Panc1 (cell line): ENCODE measurements at regions not wholly inside any gene's neighbourhood (a gene's known extent, or its start where the extent isn't known, plus 50 kb on each side); places are given as distances from the start of the nearest gene placed in this dataset.

ENCODE experiments used
- ATAC-seq: fragments of 200-7000 bp; cut with Tn5 transposase; 2 replicates; pipeline ENCODE4 v1.9.1; 2020; ENCODE audit warnings: mild to moderate bottlenecking, moderate library complexity
- BruUV-seq: library from RNA; stranded (reverse); fragments of 400-500 nt; replicated peaks from 2 replicates; lab custom pipeline; 2021; lab: Mats Ljungman, UMichigan
- CTCF ChIA-PET: fragments of 300-600 bp; sonication (Branson Sonifier 250); formaldehyde crosslinking; loops from one replicate; lab custom pipeline; 2022; ENCODE audit warnings: antibody characterized with exemption; lab: Charles Lee
- POLR2A ChIA-PET: fragments of 300-600 bp; sonication (Branson Sonifier 250); formaldehyde crosslinking; loops from one replicate; lab custom pipeline; 2022; ENCODE audit warnings: antibody characterized with exemption; lab: Charles Lee
- DNase-seq: peaks from one replicate; pipeline ENCODE4 v3.0.0-alpha.2; 2010; ENCODE audit warnings: low read depth, low spot score
- H3K27ac ChIP-seq: 2 replicates; pipeline ENCODE4 v1.5.1; 2011; ENCODE audit warnings: mild to moderate bottlenecking, low read length, inconsistent platforms
- H3K27me3 ChIP-seq: fragments of 200-500 bp; sonication (Bioruptor generic); 2 replicates; pipeline ENCODE4 v1.6.0; 2014; ENCODE audit warnings: low read length, inconsistent platforms; ENCODE audit not compliant: control insufficient read depth, insufficient read depth
- H3K36me3 ChIP-seq: fragments of 200-500 bp; sonication (Bioruptor generic); 2 replicates; pipeline ENCODE4 v1.5.1; 2014; ENCODE audit warnings: inconsistent platforms, mild to moderate bottlenecking, low read length, moderate library complexity; ENCODE audit not compliant: control insufficient read depth, insufficient read depth
- H3K4me1 ChIP-seq: 2 replicates; pipeline ENCODE4 v1.5.1; 2011; ENCODE audit warnings: inconsistent platforms, mild to moderate bottlenecking, low read length, moderate library complexity; ENCODE audit not compliant: control insufficient read depth, insufficient read depth
- H3K4me3 ChIP-seq, 2 experiments: 2 replicates each; pipeline ENCODE4 v1.5.1; 2011 to 2012; ENCODE audit warnings: low read depth in 2 of 2, low read length in 2 of 2, mild to moderate bottlenecking in 2 of 2, inconsistent platforms in 1 of 2, moderate library complexity in 1 of 2
- H3K9me3 ChIP-seq: fragments of 200-500 bp; sonication (Bioruptor generic); 2 replicates; pipeline ENCODE4 v1.5.1; 2014; ENCODE audit warnings: low read depth, mild to moderate bottlenecking, inconsistent platforms, low read length, moderate library complexity; ENCODE audit not compliant: control insufficient read depth, insufficient read depth
- CTCF ChIP-seq: fragments of 450-650 bp; IDR thresholded peaks from 2 replicates; pipeline ENCODE4 v1.5.1; 2017; ENCODE audit warnings: mild to moderate bottlenecking
- POLR2AphosphoS5 ChIP-seq: IDR thresholded peaks from 2 replicates; pipeline ENCODE4 v1.6.1; 2012; ENCODE audit warnings: mild to moderate bottlenecking, low read depth, low read length, moderate library complexity
- REST ChIP-seq, 2 experiments: IDR thresholded peaks; 2 replicates each; pipeline ENCODE4 v1.6.1; 2011 to 2012; ENCODE audit warnings: low read depth in 2 of 2, control low read depth in 1 of 2, low read length in 1 of 2, mild to moderate bottlenecking in 1 of 2, moderate library complexity in 1 of 2; ENCODE audit not compliant: insufficient read depth in 1 of 2
- SIN3A ChIP-seq: IDR thresholded peaks from 2 replicates; pipeline ENCODE4 v1.6.1; 2012; ENCODE audit warnings: low read depth, mild to moderate bottlenecking, low read length, moderate library complexity, borderline replicate concordance; ENCODE audit not compliant: insufficient read depth
- TCF7L2 ChIP-seq: IDR thresholded peaks from 2 replicates; pipeline ENCODE4 v1.6.1; 2011; ENCODE audit warnings: mild to moderate bottlenecking, low read depth, low read length, inconsistent platforms
- in situ Hi-C: cut with HindIII; loops from 2 replicates; pipeline ENCODE4 v1.10.0; 2016; ENCODE audit warnings: low sequenced_read_pairs, low pct_unique_long_range_greater_than_20kb
- intact Hi-C: fragments of 100-400 bp; cut with micrococcal nuclease; formaldehyde crosslinking; loops from one replicate; pipeline ENCODE4 v1.10.0; 2022; ENCODE audit not compliant: unreplicated experiment

GRCh38 chr5:166200532-166200931 is 2090.9 kb upstream of the WWC1 start:
- CTCF ChIA-PET: no interaction called here
- in situ Hi-C loops: no loop called here

GRCh38 chr5:166211640-166212039 is 2079.8 kb upstream of the WWC1 start:
- H3K36me3 ChIP-seq: no peaks in the 10 kb centered on the region
- ChIA-PET CTCF (no interaction called here), POLR2A (no interaction called here)
- ATAC-seq (no peak), DNase-seq (no peak)
- in situ Hi-C loops (no loop called here), intact Hi-C loops (no loop called here)
- no peak overlapping the region for H3K27ac ChIP-seq
- no peak overlapping the region for H3K4me3 ChIP-seq
- TF ChIP-seq SIN3A (no peak), CTCF (no peak), TCF7L2 (no peak), POLR2AphosphoS5 (no peak), REST (IDR thresholded peaks at IDR 0.05; ENCODE audit: insufficient read depth in 1 of 2, low read depth in 2 of 2, low read length in 1 of 2) (no peak)
- no peaks in the 10 kb centered on the region for H3K4me1 ChIP-seq
- H3K27me3 ChIP-seq: no peaks in the 10 kb centered on the region
- H3K9me3 ChIP-seq: no peaks in the 10 kb centered on the region
- no TSS peak for BruUV-seq

More at GRCh38 chr5:166200532-166200931, 2090.9 kb upstream of the WWC1 start:
- H3K4me3 ChIP-seq: no peak overlapping the region
- no peak for TF ChIP-seq TCF7L2
- TF ChIP-seq SIN3A: no peak
- TF ChIP-seq CTCF: no peak
- no peak for TF ChIP-seq REST (IDR thresholded peaks at IDR 0.05; ENCODE audit: insufficient read depth in 1 of 2, low read depth in 2 of 2, low read length in 1 of 2)
- no peak for TF ChIP-seq POLR2AphosphoS5
- no peaks in the 10 kb centered on the region for H3K4me1 ChIP-seq
- H3K36me3 ChIP-seq: no peaks in the 10 kb centered on the region
- H3K27me3 ChIP-seq: no peaks in the 10 kb centered on the region
- no peak overlapping the region for H3K27ac ChIP-seq
- ATAC-seq (no peak), DNase-seq (no peak)
- BruUV-seq: no TSS peak
- intact Hi-C loops: no loop called here
- POLR2A ChIA-PET: no interaction called here
- H3K9me3 ChIP-seq: no peaks in the 10 kb centered on the region
